Choroid plexus epithelial cell (primary cell): ENCODE measurements at regions not wholly inside any gene's neighbourhood (a gene's known extent, or its start where the extent isn't known, plus 50 kb on each side); places are given as distances from the start of the nearest gene placed in this dataset.
"Not testable (repeated sequence)": the region's sequence is repeated elsewhere in the genome, so short reads cannot be mapped to it uniquely, and the experiment has no call there.

Experiments used
- DNase-seq: peaks from one replicate; pipeline ENCODE4 v3.0.0-alpha.2; 2010; ENCODE audit warnings: low read depth
- H3K4me3 ChIP-seq: 2 replicates; pipeline ENCODE4 v1.5.1; 2011; ENCODE audit warnings: low read depth, mild to moderate bottlenecking, control low read depth, low read length, moderate library complexity
- TF ChIP-seq, protein P1 (sequence below): conservative IDR thresholded peaks from 2 replicates; pipeline ENCODE4 v1.5.1; 2011; ENCODE audit warnings: low read depth, mild to moderate bottlenecking, control low read depth, inconsistent platforms, low read length, moderate library complexity

- TF ChIP-seq, protein P1, sequence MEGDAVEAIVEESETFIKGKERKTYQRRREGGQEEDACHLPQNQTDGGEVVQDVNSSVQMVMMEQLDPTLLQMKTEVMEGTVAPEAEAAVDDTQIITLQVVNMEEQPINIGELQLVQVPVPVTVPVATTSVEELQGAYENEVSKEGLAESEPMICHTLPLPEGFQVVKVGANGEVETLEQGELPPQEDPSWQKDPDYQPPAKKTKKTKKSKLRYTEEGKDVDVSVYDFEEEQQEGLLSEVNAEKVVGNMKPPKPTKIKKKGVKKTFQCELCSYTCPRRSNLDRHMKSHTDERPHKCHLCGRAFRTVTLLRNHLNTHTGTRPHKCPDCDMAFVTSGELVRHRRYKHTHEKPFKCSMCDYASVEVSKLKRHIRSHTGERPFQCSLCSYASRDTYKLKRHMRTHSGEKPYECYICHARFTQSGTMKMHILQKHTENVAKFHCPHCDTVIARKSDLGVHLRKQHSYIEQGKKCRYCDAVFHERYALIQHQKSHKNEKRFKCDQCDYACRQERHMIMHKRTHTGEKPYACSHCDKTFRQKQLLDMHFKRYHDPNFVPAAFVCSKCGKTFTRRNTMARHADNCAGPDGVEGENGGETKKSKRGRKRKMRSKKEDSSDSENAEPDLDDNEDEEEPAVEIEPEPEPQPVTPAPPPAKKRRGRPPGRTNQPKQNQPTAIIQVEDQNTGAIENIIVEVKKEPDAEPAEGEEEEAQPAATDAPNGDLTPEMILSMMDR, result no peak
- no peak for DNase-seq
- H3K4me3 ChIP-seq, result no peak overlapping the region
Observed at GRCh38 chr3:194900854-194901522, 215.3 kb downstream of the FAM43A start.

DNA sequence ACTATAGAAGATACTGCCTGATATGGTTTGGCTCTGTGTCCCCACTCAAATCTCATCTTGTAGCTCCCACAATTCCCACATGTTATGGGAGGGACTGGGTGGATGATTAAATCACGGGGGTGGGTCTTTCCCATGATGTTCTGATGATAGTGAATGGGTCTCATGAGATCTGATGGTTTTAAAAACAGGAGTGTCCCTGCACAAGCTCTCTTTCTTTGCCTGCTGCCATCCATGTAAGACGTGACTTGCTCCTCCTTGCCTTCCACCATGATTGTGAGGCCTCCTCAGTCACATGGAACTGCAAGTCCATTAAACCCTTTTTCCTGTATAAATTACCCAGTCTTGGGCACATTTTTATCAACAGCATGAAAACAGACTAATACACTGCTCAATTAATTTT, 217.8 kb downstream of the FAM43A start:
- not testable (repeated sequence) for H3K4me3 ChIP-seq, DNase-seq

DNA sequence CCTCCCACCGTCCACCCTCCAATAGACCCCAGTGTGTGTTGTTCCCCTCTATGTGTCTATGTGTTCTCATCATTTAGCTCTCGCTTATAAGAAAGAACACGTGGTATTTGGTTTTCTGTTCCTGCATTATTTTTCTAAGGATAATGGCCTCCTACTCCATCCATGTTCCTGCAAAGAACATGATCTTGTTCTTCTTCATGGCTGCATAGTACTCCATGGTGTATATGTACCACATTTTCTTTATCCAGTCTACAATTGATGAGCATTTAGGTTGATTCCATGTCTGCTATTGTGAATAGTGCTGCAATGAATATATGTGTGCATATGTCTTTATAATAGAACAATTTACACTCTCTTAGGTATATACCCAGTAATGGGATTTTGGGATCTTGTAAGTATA, 219.3 kb downstream of the FAM43A start:
- not testable (repeated sequence) for H3K4me3 ChIP-seq, DNase-seq

GRCh38 chr3:194905696-194906095, 220.0 kb downstream of the FAM43A start:
- TF ChIP-seq, protein P1, result no peak
- no peak overlapping the region for H3K4me3 ChIP-seq
- DNase-seq, result peak; percentile 72

DNA sequence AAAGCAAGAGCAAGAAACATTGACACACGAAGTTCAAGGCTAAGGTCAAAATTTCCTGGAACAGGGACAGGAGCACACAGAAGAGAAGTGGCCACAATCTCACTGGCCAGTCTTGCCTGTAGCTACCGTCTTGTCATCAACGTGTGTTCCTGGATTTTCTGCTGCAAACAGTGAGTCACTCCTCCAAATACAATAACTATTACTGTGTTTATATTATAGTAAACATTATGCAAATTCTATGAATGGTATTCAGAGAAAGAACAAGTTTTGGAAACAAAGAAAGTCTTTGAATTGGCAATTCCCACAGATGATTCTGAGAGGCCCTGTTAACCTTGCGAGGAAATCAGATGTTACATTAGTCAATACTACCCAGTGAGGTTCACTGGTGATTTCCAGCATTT, 220.5 kb downstream of the FAM43A start:
- H3K4me3 ChIP-seq, result no peak overlapping the region
- TF ChIP-seq, protein P1, result no peak
- peak; percentile 65 for DNase-seq

DNA sequence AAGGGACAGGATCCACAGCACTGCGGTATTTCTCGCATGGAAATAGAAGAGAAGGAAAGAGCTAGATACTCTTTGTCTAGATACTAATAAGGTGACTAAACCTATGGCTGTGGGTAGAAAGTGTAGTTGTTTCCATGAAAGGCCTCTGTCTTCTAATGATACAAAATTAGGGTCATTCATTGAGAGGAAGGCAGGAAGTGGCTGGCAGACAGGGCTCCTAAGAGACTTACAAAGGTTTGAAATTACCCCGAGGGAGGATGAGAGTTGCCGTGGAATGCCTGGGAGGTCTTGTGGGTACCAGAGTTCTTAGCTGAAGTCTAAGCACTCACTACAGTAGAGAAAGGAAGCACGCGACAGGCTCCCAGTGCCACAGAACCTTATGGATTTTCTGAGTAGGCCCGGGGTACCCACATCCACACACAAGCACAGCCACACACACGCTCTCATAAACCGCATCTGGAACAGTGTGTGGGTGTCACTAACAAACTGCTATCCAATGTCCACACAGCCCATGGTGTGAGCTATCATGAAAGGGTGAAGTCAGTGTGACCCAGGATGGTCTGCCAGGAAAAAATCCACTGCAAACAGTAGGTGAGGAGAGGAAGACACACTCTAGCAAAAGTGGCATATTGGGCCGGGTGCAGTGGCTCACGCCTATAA, 221.4 kb downstream of the FAM43A start:
- TF ChIP-seq, protein P1, result no peak
- no peak overlapping the region for H3K4me3 ChIP-seq
- no peak for DNase-seq

GRCh38 chr3:194907811-194908210, 222.1 kb downstream of the FAM43A start:
- no peak overlapping the region for H3K4me3 ChIP-seq
- no peak for DNase-seq
- TF ChIP-seq, protein P1, result no peak

- H3K4me3 ChIP-seq, result no peak overlapping the region
- TF ChIP-seq, protein P1, result no peak
- DNase-seq, result no peak
Observed at GRCh38 chr3:194908496-194908895, 222.8 kb downstream of the FAM43A start.
